Hepatocyte (in vitro differentiated cells): ENCODE measurements at regions not wholly inside any gene's neighbourhood (a gene's known extent, or its start where the extent isn't known, plus 50 kb on each side); places are given as distances from the start of the nearest gene placed in this dataset.

Experiments used
- EZH2 ChIP-seq: fragments of 200-600 bp; sonication (generic); IDR thresholded peaks from 2 replicates; pipeline ENCODE4 v1.6.1; 2016; ENCODE audit warnings: antibody characterized with exemption, mild to moderate bottlenecking, borderline replicate concordance
- EZH2phosphoT487 ChIP-seq: fragments of 200-600 bp; sonication (generic); IDR thresholded peaks from one replicate; pipeline ENCODE4 v1.6.1; 2018; ENCODE audit warnings: antibody characterized with exemption, mild to moderate bottlenecking, low read depth, moderate library complexity; ENCODE audit not compliant: unreplicated experiment, severe bottlenecking
- TF ChIP-seq, protein P1 (sequence below): fragments of 200-600 bp; sonication (generic); IDR thresholded peaks from 2 replicates; pipeline ENCODE4 v1.5.1; 2016; ENCODE audit warnings: antibody characterized with exemption, mild to moderate bottlenecking; ENCODE audit not compliant: poor library complexity

DNA sequence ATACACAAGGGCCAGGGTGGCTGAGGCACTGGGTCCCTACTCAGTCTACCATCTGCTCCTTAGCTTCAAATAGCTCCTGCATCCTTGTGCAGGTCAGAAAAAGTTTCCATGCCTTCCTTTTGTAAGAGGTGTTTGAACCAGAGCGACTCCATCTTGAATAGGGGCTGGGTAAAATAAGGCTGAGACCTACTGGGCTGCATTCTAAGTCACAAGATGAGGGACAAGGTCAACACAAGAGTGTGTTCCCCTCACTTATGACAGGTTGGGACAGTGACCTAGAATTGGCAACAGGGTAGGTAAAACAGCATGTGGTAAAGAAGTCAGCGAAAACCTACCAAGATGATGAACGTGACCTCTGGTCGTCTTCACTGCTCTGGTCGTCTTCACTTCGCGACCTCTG, 120.5 kb downstream of the KCNK1 start:
- TF ChIP-seq, protein P1, sequence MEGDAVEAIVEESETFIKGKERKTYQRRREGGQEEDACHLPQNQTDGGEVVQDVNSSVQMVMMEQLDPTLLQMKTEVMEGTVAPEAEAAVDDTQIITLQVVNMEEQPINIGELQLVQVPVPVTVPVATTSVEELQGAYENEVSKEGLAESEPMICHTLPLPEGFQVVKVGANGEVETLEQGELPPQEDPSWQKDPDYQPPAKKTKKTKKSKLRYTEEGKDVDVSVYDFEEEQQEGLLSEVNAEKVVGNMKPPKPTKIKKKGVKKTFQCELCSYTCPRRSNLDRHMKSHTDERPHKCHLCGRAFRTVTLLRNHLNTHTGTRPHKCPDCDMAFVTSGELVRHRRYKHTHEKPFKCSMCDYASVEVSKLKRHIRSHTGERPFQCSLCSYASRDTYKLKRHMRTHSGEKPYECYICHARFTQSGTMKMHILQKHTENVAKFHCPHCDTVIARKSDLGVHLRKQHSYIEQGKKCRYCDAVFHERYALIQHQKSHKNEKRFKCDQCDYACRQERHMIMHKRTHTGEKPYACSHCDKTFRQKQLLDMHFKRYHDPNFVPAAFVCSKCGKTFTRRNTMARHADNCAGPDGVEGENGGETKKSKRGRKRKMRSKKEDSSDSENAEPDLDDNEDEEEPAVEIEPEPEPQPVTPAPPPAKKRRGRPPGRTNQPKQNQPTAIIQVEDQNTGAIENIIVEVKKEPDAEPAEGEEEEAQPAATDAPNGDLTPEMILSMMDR = no peak
- TF ChIP-seq EZH2 = no peak
- TF ChIP-seq EZH2phosphoT487 = no peak
